SK-MEL-5 (cell line): ENCODE measurements at regions not wholly inside any gene's neighbourhood (a gene's known extent, or its start where the extent isn't known, plus 50 kb on each side); places are given as distances from the start of the nearest gene placed in this dataset.

Experiments
- DNase-seq: peaks from one replicate; pipeline ENCODE4 v3.0.0-alpha.2; 2016; ENCODE audit warnings: low read depth, low spot score
- in situ Hi-C: cut with HindIII; loops from 2 replicates; pipeline ENCODE4 v1.10.0; 2016; ENCODE audit warnings: low sequenced_read_pairs, high pct_unique_total_duplicates, low pct_unique_long_range_greater_than_20kb

DNA sequence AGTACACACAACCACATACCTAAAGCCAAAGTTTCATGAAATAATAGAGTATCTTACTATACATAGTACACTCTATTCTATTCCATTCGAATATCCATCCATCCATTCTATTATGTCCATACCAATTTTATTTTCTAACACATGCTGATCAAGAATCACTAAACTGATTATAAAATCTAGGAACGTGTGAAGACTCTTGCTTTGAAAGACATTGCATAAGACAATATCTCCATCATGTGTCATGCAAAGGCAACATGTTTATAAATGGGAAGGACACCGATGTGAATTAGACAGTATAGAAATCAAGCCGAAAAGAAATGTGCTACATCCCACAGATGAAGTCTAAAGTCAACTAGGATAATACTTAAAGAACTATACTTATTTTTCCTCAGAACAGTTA, 1561.5 kb upstream of the TENM4 start:
- no peak for DNase-seq
- in situ Hi-C loops: no loop called here

DNA sequence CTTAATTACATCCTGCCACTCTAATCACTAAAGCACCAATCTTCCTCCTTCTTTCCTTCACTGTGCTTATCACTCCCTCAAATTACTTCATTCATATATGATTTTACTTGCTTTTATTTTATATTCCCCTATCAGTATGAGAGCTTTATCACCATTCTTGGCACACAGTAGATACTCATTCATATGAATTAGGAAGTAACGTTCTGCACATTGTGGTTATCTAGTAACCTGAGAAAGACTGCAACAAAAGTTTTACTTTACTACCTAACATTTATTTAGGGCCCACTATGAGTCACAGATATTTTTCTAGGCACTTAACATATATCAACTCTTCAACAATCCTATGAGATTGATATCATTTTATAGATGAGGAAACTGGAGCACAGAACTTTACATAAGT, 1559.9 kb upstream of the TENM4 start:
- in situ Hi-C loops: no loop called here
- no peak for DNase-seq

DNA sequence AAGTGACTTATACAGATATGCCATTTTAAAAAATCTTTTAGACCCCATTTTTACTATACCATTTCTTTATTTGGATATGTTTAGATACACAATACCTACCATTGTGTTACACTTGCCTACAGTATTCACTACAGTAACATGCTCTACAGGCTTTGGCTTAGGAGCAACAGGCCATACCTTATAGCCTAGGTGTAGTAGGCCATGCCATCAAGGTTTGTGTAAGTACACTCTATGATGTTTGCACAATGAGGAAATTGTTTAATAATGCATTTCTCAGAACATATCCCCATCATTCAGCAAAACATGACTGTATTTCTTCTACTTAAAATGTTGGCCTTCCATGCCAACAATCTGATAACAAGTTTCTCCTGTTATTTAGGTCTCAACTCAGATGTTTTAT, 1559.5 kb upstream of the TENM4 start:
- no peak for DNase-seq
- in situ Hi-C loops: no loop called here

DNA sequence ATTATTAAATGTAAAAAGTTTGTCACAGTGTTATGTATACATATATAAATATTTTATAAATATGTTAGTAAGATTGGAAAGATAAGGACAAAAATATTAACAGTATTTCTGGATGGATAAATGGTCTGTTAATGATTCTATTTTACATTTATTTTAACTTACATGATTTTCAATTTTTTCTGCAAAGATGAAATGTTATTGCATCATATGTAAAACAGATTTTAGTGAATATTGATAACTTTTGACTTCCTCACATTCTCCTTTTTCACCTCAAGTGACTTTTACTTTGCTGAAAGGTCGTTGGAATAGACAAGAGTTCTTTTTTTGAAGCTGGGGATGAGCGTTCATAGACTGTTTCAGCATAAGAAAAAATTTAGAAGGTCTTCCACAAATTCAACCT, 1554.7 kb upstream of the TENM4 start:
- in situ Hi-C loops: no loop called here
- no peak for DNase-seq

DNA sequence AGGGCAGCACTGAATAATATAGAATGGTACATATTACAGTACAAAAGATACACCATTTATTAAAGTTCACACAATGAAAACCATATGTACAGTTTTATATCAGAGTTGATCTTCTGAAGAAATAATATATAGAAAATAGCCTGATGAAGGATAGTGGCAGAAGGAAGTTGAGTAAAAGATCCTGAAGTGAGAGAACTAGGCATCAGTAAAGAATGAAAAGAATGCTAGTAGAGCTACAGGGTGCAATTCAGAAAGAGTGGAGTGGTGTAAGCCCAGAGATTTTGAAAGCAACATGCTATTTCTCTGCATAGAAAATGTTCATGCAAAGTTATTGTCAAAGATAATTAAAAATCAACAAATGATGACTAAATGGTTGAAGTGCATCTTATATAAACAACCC, 1552.7 kb upstream of the TENM4 start:
- no peak for DNase-seq
- in situ Hi-C loops: no loop called here

DNA sequence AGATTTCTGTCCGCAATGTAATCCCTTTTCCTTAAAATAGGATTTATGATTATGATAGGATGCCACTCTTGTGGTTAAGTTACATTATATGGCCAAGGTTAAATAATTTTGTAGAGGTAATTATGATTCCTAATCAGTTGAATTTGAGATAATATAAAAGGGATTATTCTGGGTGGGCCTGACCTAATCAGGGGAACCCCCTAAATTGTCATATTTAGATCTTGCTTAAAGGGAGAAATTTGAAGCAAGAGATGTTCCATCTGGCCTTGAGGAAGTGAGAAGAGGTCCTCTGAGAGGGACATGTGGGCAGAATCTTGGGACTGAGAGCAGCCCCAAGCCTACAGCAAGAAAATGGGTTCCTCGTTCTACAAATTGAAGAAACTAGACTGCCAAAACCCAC, 1550.1 kb upstream of the TENM4 start:
- in situ Hi-C loops: no loop called here
- DNase-seq: no peak

DNA sequence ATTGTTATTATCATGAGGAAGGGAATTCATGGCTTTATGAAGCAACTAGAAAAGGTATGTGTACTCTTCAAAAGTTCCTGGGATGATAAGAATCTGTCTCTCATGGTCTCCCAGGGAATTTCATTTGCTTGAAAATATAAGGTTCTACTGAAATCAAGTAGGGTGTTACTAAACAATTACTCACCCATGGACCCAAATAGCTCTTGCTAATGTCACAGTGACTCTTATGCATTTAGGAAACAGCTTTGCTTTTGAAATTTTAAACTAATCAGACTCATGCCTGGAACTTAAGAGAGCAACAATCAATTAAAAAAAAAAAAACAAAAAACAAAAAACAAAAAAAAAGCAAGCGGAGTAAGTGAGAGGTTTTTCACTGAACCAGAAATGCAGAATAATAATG, 1546.3 kb upstream of the TENM4 start:
- in situ Hi-C loops: no loop called here
- DNase-seq: no peak

DNA sequence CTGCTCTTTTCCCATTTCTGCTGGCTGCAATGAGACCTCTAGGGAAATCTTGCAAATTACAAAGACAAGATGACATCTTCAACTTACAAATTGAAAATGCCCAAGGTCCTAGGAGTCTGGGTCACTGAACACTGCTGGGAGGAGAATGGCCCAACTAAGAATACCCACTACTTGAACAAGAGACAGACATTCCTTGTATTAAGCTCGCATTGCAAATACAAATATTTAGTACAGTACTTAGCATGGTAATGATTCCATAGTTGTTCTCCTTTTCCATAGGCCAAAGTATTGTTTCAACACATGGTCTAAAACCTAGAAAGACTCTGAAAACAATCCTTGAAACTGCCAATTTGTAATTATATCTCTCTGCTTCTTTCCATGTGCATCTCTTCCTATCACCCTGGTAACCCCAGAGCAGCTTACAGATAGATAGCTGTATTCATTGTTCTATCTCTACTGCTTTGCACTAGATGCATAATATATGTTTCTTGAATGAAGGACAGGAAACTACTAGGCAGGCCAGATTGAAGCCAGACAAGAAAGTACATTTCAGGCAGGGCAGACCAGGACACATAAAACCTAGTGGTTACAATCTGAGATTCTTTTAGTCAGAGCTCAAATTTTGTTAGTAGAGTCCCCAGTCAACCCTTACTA, 1545.7 kb upstream of the TENM4 start:
- no peak for DNase-seq
- in situ Hi-C loops: no loop called here

DNA sequence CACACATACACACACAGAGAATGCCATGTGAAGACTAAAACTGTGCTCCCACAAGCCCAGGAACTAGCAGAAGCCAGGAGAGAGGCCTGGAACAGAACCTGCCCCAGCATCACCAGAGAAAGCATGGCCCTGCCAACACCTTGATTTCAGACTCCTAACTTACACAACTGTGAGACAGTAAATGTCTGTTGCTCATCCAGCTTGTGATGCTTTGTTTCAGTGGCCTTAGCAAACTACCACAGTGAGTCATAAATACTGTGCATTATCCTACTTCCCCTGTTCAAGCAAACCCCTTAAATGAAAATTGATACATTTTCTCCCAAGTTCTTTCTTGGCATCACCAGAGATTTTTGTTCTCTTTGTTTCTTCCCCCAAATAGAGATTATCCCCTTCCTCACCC, 1539.4 kb upstream of the TENM4 start:
- no peak for DNase-seq
- in situ Hi-C loops: no loop called here

DNA sequence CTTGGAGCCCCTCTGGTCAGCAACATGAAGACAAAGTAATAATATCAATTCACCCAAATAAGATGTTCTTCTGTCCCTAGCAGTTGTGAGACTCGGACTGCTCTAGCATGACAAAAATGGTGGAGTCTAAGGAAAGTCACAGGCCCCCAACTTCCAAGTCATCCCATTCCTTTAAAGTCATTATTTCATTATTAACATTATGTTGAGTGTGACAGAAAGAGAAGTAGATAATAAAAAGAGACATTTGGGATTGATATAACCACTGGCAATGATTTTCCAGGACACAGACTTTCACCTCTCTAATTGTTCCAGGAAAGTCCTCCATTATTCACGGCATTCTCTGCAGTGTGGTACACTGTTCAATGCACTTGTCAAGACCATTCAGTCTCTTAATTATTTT, 1533.0 kb upstream of the TENM4 start:
- in situ Hi-C loops: no loop called here
- DNase-seq: no peak

DNA sequence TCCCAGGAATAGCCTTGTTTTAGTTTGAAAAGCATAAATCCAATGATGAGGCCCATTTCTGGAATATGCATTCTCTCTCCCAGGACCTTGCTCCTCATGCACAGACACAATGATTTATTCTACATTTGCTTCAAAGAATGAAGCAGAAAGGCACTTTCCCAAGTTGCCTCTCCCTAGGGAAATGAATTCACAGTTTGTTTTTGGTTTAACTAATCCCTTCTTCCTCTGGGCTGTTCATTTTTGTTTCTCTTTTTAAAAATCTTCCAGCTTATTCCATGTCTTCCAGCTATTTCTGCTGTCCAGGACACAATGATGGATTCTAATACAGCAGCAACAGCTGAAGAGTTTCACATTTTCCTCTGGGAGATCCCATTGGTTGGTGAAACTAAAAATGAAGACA, 1529.2 kb upstream of the TENM4 start:
- no peak for DNase-seq
- in situ Hi-C loops: no loop called here

DNA sequence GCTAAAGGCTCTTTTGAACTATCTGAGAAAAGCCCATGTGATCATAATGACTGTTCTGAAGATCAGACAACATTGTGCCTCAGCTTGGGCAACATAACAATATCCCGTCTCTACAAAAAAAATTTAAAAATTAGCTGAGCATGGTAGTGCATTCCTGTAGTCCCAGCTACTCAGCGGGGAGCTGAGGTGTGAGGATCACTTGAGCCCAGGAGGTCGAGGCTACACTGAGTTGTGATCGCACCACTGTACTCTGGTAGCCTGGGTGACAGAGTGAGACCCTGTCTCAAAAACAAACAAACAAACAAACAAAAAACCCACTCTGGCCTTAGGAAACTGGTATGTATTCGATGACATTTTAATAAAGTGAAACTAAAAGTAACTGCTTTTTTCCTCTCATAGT, 1526.8 kb upstream of the TENM4 start:
- no peak for DNase-seq
- in situ Hi-C loops: no loop called here

DNA sequence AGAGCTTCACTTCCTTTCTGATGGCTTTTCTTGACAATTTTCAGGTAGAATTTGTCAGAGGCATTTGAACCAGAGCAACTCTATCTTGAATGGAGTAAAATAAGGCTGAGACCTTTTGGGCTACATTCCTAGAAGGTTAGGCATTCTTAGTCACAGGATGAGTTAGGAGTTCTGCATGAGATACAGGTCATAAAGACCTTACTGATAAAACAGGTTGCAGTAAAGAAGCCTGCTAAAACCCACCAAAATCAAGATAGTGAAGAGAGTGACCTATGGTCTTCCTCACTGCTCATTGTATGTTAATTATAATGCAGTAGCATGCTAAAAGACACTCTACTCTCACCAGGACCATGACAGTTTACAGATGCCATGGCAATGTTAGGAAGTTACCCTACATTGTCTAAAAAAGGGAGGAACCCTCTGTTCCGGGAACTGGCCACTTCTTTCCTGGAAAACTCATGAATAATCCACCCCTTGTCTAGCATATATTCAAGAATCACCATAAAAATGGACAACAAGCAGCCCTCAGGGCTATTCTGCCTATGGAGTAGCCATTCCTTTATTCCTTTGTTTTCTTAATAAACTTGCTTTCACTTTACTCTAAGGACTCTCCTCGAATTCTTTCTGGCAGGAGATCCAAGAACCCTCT, 1519.7 kb upstream of the TENM4 start:
- no peak for DNase-seq
- in situ Hi-C loops: no loop called here

DNA sequence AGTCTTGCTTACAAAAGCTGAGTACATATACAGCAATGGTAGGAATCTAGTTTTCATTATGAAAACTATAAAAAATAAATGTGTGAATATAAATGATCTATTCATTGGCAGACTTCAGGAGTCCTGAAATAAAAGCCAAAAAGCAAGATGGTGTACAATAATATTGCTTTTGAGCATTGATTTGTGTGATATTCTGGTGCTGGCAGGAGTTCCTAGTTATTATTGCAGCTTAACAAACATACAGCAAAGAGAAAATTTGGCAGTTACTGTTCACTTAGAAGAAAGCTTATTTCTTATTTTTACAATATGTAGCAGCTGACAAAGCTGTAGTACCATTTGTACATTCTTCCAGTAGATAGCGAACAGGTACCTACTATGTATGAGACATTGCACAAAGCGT, 1518.9 kb upstream of the TENM4 start:
- in situ Hi-C loops: no loop called here
- DNase-seq: no peak

DNA sequence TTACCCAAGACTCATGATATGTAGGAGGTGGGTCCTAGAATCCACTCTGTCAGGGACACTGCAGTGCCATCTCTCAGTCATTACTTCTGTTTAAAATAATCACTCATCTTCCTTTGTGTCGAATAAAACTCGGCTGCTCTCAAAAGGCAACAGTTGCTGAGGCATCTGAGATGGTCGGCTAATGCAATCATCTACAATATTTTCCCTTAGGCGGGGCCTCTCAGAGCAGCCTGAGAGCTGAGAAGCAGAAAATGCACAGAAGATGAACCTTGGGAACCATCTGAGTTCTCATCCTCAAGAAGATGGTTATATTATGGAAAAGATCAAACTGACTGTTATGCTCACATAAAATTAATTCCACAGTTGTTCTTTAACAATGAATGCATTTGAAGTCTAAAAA, 1518.2 kb upstream of the TENM4 start:
- in situ Hi-C loops: no loop called here

DNA sequence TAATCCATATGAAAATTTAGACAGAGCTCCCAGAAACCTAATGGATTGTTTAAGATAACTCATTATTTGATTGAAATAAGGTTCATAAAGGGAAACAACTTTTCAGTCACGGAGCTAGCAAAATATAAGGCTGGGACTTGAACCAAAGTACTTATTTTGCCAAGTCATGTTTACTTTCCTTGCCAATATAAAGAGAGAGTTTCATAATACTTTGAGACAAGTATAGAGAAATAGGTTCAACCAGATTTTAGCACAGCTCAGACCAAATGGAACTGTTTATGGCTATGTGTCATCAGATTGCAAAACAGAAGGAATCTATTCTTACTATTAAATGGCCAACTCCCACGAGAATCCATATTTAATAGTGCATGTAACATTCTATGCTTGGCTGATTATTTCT, 1517.5 kb upstream of the TENM4 start:
- DNase-seq: no peak
- in situ Hi-C loops: no loop called here

More for the DNA sequence above, 1518.2 kb upstream of the TENM4 start:
- DNase-seq: no peak

DNA sequence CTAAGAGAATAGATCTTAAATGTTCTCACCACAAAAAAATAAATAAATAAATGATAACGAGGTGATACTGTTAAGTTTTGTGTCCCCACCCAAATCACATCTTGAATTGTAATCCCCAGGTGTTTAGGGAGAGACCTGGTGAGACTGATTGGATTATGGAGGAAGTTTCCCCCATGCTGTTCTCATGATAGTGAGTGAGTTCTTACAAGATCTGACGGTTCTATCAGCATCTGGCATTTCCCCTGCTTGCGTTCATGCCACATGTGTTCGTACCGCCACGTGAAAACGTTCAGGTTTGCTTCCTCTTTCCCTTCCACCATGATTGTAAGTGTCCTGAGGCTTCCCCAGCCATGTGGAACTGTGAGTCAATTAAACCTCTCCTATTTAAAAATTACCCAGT, 1514.8 kb upstream of the TENM4 start:
- DNase-seq: no peak
- in situ Hi-C loops: no loop called here

DNA sequence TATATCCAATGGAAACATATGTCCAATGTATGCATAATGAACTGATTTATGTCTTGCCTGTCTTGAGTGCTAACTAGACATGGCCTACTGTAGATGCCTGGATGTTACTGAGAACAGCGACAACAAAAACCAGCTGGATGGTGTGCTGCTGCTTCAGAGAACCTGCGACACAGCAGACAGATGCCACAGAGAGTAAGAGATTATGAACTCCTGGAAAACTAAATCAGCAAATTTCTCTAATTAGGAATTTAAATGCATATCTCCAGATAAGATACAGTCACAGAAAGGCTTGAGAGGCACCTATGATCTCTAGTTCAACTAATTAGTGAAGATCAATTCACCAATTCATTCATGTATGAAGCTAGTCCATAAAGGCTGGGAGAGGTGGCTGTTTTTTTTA, 1508.0 kb upstream of the TENM4 start:
- no peak for DNase-seq
- in situ Hi-C loops: no loop called here

DNA sequence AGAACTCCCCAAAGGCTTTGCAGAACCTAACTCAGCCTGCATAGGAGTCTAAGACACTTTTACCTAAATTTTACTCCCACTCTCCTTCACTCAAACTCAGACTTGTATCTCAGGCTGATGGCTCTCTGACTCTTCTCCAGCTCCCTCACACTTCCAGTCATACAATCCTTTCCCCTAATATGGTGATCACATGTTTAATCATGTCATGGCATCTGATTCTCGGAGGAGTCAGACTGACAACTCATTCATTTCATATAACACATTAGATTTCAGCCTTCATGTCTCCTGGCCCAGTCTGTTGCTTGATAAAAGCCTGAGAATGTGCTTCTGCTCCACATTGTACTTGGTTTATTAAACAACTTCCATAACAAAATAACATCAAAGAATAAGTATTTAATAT, 1503.9 kb upstream of the TENM4 start:
- DNase-seq: no peak
- in situ Hi-C loops: no loop called here

DNA sequence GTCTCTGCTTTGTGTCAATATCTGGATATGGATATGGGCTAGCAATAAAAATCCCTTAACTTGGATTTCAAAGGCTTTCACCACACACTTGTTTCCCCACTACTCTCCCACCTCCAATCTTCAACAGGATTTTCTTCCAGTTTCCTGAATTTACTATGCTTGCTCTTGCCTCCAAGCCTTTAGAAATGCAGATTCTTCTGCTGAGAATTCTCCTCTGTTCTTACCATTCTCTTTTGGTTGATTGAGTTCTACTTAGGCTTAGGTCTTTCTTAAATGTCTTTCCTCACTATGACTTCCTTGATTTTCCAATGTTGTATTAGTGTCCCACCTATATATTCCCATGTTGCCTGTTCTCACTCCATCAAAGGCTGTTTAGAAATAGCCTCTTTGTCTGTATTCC, 1502.4 kb upstream of the TENM4 start:
- in situ Hi-C loops: no loop called here

More for the DNA sequence above, 1502.4 kb upstream of the TENM4 start:
- no peak for DNase-seq
